ENCODE measurements at regions not wholly inside any gene's neighbourhood (a gene's known extent, or its start where the extent isn't known, plus 50 kb on each side); places are given as distances from the start of the nearest gene placed in this dataset.

- TF ChIP-seq CTCF (IDR thresholded peaks at IDR 0.05) (no peak), POLR2A (IDR thresholded peaks at IDR 0.05) (no peak)
Observed at GRCh38 chr6:156647140-156647784, 129.9 kb upstream of the ARID1B start.
